GM21526 (cell line): ENCODE measurements at regions not wholly inside any gene's neighbourhood (a gene's known extent, or its start where the extent isn't known, plus 50 kb on each side); places are given as distances from the start of the nearest gene placed in this dataset.
"Not testable (repeated sequence)": the region's sequence is repeated elsewhere in the genome, so short reads cannot be mapped to it uniquely, and the experiment has no call there.

Experiments used
- ATAC-seq: cut with Tn5 transposase; IDR thresholded peaks from one replicate; pipeline ENCODE4 v1.9.1; 2021; ENCODE audit warnings: moderate library complexity; ENCODE audit not compliant: unreplicated experiment, low FRiP score

DNA sequence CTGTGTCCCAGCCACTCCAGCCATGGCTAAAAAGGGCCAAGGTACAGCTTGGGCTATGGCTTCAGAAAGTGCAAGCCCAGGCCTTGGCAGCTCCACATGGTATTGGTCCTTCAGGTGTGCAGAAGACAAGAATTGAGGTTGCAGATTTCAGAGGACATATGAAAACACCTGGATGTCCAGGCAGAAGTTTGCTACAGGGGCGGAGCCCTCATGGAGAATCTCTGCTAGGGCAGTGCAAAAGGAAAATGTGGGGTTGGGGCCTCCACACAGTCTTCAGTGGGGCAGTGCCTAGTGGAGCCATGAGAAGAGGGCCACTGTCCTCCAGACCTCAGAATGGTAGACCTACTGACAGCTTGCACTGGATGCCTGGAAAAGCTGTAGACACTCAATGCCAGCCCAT lies 1074.1 kb downstream of the JRKL start:
- no peak for ATAC-seq

DNA sequence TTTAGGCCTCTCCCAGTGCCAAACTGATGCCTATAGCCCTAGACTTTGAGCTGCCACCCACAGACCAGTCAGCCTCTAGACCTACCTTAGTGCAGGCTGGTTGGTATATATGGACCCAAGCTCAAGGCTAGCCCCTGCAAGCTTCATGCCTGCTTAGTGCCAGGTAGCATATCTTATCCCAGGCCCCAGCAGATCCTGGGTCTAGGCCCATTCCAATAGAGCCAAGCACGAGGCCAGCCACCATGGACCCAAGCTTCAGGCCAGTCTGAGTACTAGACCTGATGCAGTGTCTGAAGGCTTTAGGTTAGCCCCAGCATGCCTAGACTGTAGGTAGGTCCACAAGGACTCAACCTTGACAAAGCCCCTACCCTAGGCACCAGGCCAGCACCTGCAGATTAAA lies 1081.7 kb downstream of the JRKL start:
- no peak for ATAC-seq

DNA sequence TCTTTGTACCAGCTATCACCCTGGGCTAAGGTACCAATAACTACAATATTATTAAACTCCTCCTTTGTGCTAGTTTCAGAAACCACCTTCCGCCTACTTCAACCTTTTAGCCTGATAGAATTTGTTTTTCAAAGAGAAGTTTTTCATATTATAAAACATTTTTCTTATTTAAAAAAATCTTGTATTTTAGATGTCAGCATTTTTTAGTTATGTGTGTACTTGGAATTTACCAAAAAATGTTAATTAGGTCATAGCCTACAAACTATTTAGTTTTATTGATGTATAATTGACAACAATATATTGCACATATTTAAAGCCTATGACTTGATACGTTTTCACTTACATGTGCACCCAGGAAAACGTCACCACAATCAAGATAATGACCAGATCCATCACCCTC lies 1097.6 kb downstream of the JRKL start:
- no peak for ATAC-seq

DNA sequence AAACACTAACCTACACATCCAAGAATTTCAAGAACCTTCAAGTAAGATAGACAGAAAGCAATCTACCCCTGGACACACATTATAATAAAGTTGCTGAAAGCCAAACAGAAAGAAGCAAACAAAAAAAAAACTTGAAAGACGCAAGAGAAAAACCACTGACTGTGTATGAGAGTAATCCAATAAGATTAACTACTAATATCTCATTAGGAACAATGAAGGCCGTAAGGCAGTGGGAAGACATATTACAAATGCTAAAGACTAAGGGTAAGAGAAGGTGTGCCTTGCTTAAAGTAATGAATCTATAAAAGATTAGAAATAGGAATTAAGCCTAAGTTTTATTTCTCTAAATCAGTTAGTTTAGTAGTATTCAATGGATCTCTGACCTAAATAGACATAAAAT lies 1109.1 kb downstream of the JRKL start:
- no peak for ATAC-seq

DNA sequence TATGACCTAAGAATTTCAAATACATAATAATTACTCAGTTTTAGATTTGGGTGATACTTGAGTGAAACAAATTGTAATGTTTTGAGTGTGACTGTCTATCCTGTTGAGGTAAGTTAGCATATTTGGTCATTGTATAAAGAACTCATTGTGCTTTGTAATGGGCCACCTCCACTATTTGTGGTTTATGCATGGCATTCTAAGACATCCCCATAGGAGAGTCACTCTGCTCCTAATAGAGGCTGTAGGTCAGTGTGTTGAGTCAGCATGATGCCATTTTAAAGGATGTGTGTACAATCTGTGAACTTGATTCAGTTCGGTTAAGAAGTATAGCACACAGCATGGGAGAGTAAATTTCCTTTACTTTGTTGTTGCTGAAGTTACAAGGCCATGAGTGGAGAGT lies 1112.4 kb downstream of the JRKL start:
- ATAC-seq: no peak

DNA sequence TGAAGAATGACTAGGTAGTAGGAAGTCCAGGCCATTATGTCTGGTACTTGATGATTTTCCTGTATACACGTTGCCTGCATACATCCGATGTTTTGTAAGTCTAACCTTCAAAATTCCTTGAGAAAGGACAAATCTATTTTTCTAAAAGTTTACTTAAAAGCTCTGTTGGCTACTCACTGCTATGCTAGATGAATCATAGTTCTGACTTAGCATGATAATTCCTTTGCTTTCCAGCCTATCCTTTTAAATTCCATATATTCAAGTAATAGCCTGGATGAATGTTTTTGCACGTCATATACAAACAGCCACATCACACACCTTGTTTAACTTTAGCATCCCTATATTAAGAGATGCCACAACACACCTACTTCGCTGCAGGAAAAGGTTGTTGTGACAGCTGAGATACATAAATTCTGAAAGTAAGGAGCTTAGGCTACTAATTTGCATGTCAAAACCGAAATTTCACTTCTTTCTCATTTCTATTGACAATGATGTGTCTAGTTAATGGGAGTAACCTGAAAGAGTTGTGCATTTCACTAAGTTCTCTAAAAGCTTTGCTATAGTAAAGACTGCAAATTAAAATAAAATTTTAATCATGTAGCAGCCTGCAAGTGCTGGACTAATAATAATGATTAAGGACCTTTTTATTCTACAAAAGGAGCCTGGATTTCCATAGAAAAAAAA lies 1116.4 kb downstream of the JRKL start:
- no peak for ATAC-seq

DNA sequence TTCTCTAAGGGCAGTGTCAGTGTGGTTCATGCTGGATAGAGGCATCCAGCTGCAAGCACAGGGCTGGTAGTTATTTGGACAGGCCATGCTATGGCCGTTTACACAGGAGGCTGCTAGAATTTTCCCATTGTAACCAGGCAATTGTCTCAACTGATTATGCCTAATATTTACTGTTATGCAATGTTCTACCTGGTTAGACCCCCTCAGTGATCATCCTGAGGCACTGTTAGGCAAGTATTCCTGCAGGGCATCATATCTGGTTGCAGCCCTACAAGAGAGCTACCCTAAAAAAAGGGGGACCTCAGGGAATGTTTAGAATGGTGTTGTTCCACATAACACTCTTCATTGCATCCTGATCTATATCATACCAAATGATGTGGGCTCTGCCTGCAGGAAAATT lies 1124.6 kb downstream of the JRKL start:
- no peak for ATAC-seq

DNA sequence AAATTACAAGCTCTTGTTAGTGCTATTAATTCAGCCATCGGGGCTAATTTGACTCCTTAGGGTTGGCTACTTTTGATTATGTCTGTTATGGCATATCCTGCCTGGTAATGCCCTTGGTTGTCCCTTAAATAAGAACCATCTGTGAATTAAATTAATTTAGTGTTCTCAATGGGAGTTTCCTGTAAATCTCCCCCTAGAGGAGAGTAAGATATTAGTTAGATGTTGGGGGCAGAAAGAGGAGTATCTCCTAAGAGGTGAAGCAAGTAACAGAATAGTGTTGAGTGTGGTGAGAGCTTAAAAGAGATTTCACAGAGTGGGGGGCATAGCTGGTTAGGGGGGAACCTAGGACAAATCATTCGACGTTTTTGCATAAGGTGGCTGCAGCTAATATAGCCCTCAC lies 1126.9 kb downstream of the JRKL start:
- no peak for ATAC-seq

DNA sequence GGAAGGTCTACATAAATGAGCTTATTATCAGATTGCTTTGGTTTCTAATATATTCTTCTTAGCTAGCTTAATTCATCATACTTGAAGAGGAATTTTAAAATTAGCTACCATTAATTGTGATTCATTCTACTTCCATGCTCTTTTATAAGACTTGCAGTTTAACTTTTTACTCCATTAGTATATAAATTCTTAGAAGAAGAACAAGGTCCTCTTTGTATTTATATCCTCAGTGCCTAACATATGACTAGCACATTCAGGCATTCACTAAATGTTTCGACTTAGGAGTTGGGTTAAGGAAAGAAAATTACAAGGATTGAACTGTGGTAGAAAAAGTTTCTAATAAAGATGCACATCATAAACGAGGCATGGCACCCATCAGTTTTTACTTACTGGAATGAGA lies 1135.5 kb downstream of the JRKL start:
- no peak for ATAC-seq

DNA sequence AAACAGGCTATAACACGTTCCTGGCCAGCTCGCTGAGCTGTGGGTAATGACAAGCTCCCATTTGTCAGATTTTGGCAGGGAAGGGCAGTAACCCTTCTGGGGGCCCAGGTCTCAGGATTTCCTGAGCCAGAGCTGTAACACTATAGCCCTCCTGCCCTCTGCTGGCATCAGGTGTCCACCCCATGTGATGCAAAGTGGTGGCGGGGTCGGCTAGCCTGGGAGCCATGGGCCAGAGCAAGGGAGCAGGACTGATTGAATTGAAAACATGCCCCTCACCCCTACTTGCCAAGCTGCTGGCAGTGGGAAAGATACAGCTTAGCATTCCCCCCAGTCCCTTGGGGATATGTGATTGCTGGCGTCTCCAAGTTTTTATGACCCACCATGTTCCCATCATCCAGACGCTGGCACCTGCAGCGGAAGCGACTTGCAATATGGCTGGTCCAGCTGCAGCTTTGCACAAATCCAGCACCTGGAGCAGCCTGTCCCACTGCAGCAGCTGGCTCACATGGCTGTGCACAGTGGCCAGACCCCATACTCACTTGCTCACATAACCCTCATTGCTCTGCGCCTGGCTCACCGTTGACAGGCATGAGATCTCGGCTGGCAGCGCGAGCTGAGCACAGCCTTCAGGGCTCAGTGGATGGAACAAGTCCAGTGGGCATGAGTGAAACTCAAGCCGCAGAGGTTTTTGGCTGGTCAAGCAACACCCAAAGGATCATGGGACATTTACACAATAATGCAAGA lies 1147.8 kb downstream of the JRKL start:
- ATAC-seq: no peak

DNA sequence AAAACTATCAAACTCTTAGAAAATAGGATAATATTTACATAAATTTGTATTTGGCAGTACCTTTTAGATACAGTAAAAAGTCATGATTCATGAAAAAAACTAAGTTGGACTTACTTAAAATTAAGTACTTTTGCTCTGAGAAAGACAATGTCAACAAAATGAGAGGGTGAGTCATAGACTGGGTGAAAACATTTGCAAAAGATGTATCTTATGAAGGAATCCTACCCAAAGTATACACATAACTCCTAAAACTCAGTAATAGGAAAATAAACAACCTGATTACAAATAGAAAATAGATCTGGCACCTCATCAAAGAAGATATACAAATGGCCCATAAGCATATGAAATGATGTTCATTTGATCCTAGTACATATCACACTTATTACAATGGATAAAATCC lies 1154.6 kb downstream of the JRKL start:
- no peak for ATAC-seq

DNA sequence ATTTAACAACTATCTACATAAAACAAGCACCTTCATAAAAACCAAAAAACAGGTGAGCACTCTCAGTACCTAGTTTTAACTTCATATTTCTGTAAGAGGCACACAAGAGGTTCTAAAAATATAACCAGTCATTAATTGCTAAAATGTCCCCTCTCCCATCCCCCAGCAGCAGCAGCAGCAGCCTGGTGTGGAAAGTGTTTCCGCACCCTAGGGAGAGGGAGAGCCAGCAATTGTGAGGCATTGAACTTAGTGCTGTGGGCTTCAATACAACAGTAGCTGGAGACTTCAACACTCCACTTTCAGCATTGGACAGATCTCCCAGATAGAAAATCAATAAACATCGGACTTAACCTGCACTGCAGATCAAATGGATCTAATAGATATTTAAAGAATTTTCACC lies 1158.5 kb downstream of the JRKL start:
- ATAC-seq: no peak

DNA sequence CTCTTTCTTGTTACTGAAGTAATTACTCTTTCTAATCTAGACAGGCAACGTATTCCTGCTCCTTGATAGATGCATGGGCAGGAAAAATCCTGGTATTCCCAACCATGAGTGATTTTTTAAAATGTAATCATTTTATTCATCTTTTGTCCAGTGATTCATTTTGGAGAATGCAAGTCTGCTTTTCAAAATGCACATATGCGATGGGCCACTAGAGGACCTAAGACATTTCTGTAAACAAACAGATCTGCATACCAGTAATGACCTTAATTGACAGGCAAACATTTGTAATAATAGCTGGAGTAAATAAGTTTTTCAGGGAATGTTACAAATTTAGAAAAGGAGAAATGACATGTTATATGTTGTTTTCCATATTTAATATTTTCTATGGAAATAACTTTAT lies 1167.6 kb downstream of the JRKL start:
- no peak for ATAC-seq

DNA sequence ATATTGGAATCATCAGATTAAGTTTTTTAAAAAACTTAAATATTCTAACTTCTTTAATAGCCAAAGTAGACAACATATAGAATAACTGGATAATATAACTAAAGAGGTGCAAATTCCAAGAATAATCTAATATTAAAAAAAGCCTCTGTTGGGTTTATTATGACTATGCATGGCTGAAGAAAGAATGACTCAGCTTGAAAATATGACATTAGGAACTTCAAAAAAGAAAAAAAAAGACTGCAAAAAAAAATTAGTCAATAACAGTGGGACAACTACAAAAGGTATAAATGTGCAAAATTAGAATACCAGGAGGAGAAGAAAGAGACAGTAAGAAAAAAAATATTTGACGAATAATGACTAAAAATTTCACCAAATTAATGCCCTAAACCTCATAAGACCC lies 1178.0 kb downstream of the JRKL start:
- no peak for ATAC-seq

DNA sequence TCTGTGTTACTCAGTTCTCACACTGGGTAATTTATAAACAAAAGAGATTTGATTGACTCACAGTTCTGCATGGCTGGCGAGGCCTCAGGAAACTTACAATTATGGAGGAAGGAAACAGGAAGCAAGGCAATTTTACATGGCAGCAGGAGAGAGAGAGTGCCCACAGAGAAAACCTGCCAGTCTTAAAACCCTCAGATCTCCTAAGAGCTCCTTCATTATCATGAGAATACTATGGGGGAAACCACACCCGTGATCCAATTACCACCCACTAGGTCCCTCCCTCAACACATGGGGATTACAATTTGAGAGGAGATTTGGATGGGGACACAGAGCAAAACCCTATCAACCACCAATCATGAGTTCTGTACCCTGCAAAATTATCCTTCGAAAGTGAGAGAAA lies 1180.8 kb downstream of the JRKL start:
- no peak for ATAC-seq

DNA sequence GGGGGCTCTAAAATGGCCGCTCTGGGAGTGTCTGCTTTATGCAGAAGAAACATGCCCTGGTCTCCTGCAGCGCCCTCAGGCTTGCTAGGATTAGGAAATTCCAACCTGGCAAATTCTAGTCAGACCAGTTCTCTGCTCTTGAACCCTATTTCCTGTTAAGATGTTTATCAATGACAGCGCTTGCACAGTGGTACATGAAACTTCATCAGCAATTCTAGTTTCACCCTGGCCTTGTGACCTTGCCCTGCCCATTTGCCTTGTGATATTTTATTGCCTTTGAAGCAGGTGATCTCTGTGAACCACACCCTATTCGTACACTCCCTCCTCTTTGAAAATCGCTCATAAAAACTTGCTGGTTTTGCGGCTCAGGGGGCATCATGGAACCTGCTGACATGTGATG lies 1184.0 kb downstream of the JRKL start:
- ATAC-seq: not testable (repeated sequence)

DNA sequence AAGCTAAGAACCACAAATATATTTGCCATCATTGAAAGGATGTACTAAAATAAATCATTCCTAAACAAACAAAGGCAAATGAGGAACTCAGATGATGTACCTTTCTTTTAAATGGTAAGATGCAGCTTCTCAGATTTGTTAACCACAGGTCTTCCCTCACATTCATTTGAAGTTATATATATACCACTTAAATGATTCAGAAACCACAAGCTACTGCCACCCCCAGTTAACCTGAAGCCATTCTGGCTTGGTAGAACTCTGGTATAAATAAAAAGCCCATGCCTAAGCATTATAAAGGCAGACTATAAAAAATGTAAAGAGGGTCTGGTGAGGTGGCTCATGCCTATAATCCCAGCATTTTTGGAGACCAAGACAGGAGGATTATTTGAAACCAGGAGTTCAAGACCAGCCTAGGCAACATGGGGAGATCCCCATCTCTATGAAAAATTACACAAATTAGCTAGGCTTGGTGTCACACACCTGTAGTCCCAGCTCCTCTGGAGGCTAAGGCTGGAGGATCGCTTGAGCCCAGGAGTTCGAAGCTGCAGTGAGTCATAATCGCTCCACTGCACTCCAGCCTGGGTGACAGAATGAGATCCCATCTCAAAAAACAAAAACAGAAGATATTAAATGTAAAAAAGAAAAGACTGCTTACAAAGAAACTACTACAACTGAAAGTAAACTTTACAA lies 1185.3 kb downstream of the JRKL start:
- ATAC-seq: no peak

DNA sequence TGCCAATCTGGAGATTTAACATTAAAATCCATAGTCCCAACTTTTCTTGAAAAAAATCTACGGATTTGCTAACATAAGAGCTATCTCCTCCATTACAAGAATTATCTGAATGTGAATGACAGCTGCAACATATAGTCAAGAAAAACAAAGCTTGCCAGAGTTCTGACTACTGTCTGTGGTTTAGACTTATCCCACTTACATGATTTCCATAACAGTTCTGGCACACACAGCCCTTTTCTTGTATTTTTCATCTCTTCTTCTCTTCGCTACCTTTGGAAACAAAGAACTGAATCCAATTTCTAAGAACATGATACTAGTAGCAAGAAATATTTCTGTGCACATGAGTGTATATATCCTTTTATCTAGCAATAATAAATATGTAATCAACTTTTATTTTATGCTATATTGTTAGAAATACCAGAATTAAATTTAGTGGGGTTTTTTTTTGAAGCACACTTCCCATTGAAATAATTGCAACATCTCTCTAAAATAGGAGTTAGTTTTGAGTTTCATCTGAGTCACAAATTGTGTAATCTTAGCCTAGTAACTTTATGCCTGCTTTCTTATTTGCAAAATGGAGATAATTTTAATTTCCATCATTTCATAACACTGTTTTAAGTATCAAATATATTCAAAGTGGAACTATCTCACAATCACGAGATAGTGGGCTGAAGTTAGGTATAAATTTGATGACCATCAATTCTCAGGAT lies 1217.6 kb downstream of the JRKL start:
- ATAC-seq: no peak

DNA sequence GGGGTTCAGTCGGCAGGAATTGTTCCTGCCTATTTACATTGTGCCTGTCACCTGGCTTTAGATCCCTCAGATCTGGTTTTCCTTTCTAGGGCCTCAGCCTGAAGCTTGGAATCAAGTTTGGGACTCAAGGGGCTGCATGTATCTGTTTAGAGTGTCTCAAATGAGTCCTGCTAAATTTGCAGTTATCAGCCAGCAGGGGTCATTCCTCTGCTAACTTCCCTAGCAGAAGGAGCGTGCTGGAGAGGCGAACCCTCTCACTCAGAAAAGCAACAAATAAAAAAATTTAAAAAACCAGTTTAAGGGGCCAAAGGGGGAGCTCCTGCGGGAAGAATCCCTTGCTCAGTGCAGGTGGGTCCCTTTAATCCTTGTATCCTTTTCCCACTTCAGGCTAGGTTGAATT lies 1220.2 kb downstream of the JRKL start:
- ATAC-seq: no peak

DNA sequence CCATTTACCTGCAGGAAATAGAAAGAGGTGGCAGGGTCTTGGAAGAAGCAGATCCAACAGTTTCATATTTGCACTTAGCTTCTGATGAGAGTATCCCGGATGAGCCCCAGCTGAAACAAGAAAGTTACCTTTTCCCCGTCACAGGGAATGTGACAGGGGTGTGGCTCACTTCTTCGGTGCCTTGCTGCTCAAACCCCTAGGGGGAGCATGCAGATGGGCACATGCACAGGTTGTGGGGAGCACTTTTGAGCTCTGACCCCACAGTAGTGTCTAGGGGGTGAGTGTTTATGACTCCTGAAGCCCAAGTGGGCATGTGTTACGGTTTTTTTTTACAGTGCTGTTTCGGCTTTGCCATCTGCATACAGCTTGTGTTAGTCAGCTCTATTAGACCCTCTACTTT lies 1221.0 kb downstream of the JRKL start:
- no peak for ATAC-seq

DNA sequence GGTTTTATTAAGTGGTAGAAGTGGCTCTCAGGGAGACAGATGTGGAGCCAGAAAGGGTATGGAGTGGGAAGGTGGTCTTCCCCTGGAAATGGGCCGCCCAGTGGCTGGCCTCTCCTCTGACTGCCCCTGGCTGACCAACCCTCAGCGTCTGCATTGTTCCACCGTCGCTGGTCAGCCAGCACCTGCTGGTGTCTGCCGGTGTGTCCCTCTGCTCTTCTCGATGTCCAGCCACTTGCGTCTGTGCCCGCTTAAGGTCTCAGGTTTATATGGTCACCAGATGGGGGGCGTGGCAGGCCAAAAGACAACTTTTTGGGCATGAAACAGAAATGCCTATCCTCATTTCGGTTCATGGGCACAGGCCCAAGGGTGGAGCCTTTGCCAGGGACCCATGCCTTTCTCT lies 1221.5 kb downstream of the JRKL start:
- ATAC-seq: no peak
